H9 (cell line): ENCODE measurements at regions not wholly inside any gene's neighbourhood (a gene's known extent, or its start where the extent isn't known, plus 50 kb on each side); places are given as distances from the start of the nearest gene placed in this dataset.
"Not testable (repeated sequence)": the region's sequence is repeated elsewhere in the genome, so short reads cannot be mapped to it uniquely, and the experiment has no call there.

Source experiments
- DNase-seq: peaks from one replicate; pipeline ENCODE4 v3.0.0-alpha.2; 2017
- H2AFZ ChIP-seq: one replicate; pipeline ENCODE4 v1.6.1; 2013; ENCODE audit warnings: mild to moderate bottlenecking, low read length, control low read depth, moderate library complexity
- H2AK5ac ChIP-seq: 2 replicates; pipeline ENCODE4 v1.6.1; 2013; ENCODE audit warnings: low read length, control low read depth, mixed read lengths; ENCODE audit not compliant: insufficient read length
- H2BK120ac ChIP-seq: one replicate; pipeline ENCODE4 v1.6.1; 2013; ENCODE audit warnings: low read depth, mild to moderate bottlenecking, low read length, control low read depth, inconsistent platforms; ENCODE audit not compliant: poor library complexity, severe bottlenecking
- H2BK12ac ChIP-seq: 2 replicates; pipeline ENCODE4 v1.6.1; 2013; ENCODE audit warnings: low read length, control low read depth, mixed read lengths, low read depth; ENCODE audit not compliant: insufficient read length
- H2BK15ac ChIP-seq: 2 replicates; pipeline ENCODE4 v1.6.1; 2013; ENCODE audit warnings: low read depth, low read length, control low read depth
- H2BK20ac ChIP-seq: one replicate; pipeline ENCODE4 v1.6.1; 2013; ENCODE audit warnings: low read depth, mild to moderate bottlenecking, low read length, control low read depth, inconsistent platforms; ENCODE audit not compliant: poor library complexity, severe bottlenecking
- H2BK5ac ChIP-seq: 2 replicates; pipeline ENCODE4 v1.6.1; 2013; ENCODE audit warnings: low read length, control low read depth, mixed read lengths; ENCODE audit not compliant: insufficient read length
- H3K14ac ChIP-seq: 2 replicates; pipeline ENCODE4 v1.6.1; 2013; ENCODE audit warnings: low read length, control low read depth; ENCODE audit not compliant: insufficient read depth
- H3K18ac ChIP-seq: 2 replicates; pipeline ENCODE4 v1.6.1; 2013; ENCODE audit warnings: low read depth, mild to moderate bottlenecking, mixed read lengths, low read length, control low read depth; ENCODE audit not compliant: insufficient read length
- H3K23ac ChIP-seq: 2 replicates; pipeline ENCODE4 v1.6.1; 2013; ENCODE audit warnings: low read length, control low read depth, mixed read lengths, low read depth; ENCODE audit not compliant: insufficient read length
- H3K23me2 ChIP-seq: 2 replicates; pipeline ENCODE4 v1.6.1; 2013; ENCODE audit warnings: low read depth, mild to moderate bottlenecking, mixed read lengths, low read length, control low read depth; ENCODE audit not compliant: insufficient read length, poor library complexity, severe bottlenecking
- H3K27ac ChIP-seq: 2 replicates; pipeline ENCODE4 v1.5.1; 2013; ENCODE audit warnings: low read length, control low read depth, mixed read lengths, low read depth; ENCODE audit not compliant: insufficient read length
- H3K27me3 ChIP-seq: 2 replicates; pipeline ENCODE4 v1.6.1; 2013; ENCODE audit warnings: low read length, control low read depth, inconsistent platforms; ENCODE audit not compliant: insufficient read depth
- H3K4ac ChIP-seq: 2 replicates; pipeline ENCODE4 v1.6.1; 2013; ENCODE audit warnings: low read depth, mild to moderate bottlenecking, control low read depth, inconsistent platforms, low read length, moderate library complexity
- H3K4me1 ChIP-seq: 2 replicates; pipeline ENCODE4 v1.6.1; 2013; ENCODE audit warnings: low read length, control low read depth, inconsistent platforms; ENCODE audit not compliant: insufficient read depth
- H3K4me2 ChIP-seq: 2 replicates; pipeline ENCODE4 v1.6.1; 2013; ENCODE audit warnings: low read length, control low read depth, mixed read lengths; ENCODE audit not compliant: insufficient read length, insufficient read depth
- H3K56ac ChIP-seq: 2 replicates; pipeline ENCODE4 v1.6.1; 2013; ENCODE audit warnings: low read depth, mild to moderate bottlenecking, mixed read lengths, low read length, control low read depth; ENCODE audit not compliant: insufficient read length
- H3K79me1 ChIP-seq: 2 replicates; pipeline ENCODE4 v1.6.1; 2013; ENCODE audit warnings: low read depth, mild to moderate bottlenecking, moderate library complexity, low read length, control low read depth, inconsistent platforms; ENCODE audit not compliant: insufficient read depth, poor library complexity, severe bottlenecking
- H3K79me2 ChIP-seq: 2 replicates; pipeline ENCODE4 v1.6.1; 2013; ENCODE audit warnings: low read length, control low read depth, inconsistent platforms; ENCODE audit not compliant: insufficient read depth
- H3K9ac ChIP-seq: 2 replicates; pipeline ENCODE4 v1.6.1; 2013; ENCODE audit warnings: low read length, control low read depth, mixed read lengths; ENCODE audit not compliant: insufficient read length; ENCODE audit errors: extremely low read depth
- H3K9me3 ChIP-seq: one replicate; pipeline ENCODE4 v1.6.1; 2013; ENCODE audit warnings: low read depth, low read length, inconsistent platforms; ENCODE audit not compliant: control insufficient read depth
- H3T11ph ChIP-seq: one replicate; pipeline ENCODE4 v1.6.1; 2013; ENCODE audit warnings: mild to moderate bottlenecking, low read length, control low read depth, inconsistent platforms
- H4K20me1 ChIP-seq: one replicate; pipeline ENCODE4 v1.6.1; 2013; ENCODE audit not compliant: control insufficient read depth, insufficient read length, insufficient read depth
- H4K5ac ChIP-seq: 2 replicates; pipeline ENCODE4 v1.6.1; 2013; ENCODE audit warnings: low read depth, mild to moderate bottlenecking, mixed read lengths, low read length, control low read depth; ENCODE audit not compliant: insufficient read length
- H4K8ac ChIP-seq: replicated peaks from 2 replicates; pipeline ENCODE4 v1.6.1; 2013; ENCODE audit warnings: low read length, control low read depth, mixed read lengths, low read depth; ENCODE audit not compliant: insufficient read length
- H4K91ac ChIP-seq: 2 replicates; pipeline ENCODE4 v1.6.1; 2013; ENCODE audit warnings: low read depth, mild to moderate bottlenecking, moderate library complexity, mixed read lengths, low read length, control low read depth; ENCODE audit not compliant: insufficient read length
- H3K27ac Mint-ChIP-seq, 3 experiments: 2 replicates in 2 of 3; 3 replicates in 1 of 3; pipeline ENCODE4 v1.8.0; 2020 to 2021; ENCODE audit warnings: mixed read lengths in 3 of 3, mild to moderate bottlenecking in 1 of 3, moderate library complexity in 1 of 3
- H3K27me3 Mint-ChIP-seq: 2 replicates; pipeline ENCODE4 v1.8.0; 2021; ENCODE audit warnings: low read depth, mild to moderate bottlenecking, moderate library complexity, mixed read lengths
- H3K36me3 Mint-ChIP-seq, 3 experiments: 2 replicates in 2 of 3; 3 replicates in 1 of 3; pipeline ENCODE4 v1.8.0; 2020 to 2021; ENCODE audit warnings: low read depth in 3 of 3, mixed read lengths in 3 of 3; ENCODE audit not compliant: insufficient read depth in 1 of 3
- H3K4me1 Mint-ChIP-seq, 2 experiments: 2 replicates each; pipeline ENCODE4 v1.8.0; 2020; ENCODE audit warnings: mixed read lengths in 2 of 2
- H3K4me3 Mint-ChIP-seq, 2 experiments: 2 replicates in 1 of 2; 3 replicates in 1 of 2; pipeline ENCODE4 v1.8.0; 2020 to 2021; ENCODE audit warnings: mild to moderate bottlenecking in 2 of 2, mixed read lengths in 2 of 2, moderate library complexity in 1 of 2
- H3K9me3 Mint-ChIP-seq, 2 experiments: 2 replicates in 1 of 2; 3 replicates in 1 of 2; pipeline ENCODE4 v1.8.0; 2020; ENCODE audit warnings: mild to moderate bottlenecking in 2 of 2, mixed read lengths in 2 of 2, moderate library complexity in 1 of 2
- WGBS: extraction: QIAGEN DNeasy Blood & Tissue Kit; methylation state at CpG from one replicate; pipeline ENCODE4 v1.1.7; 2013; ENCODE audit warnings: missing lambda C conversion rate, low lambda C conversion rate, mixed read lengths; ENCODE audit not compliant: insufficient read length; ENCODE audit errors: extremely low coverage; 5-methylcytosine and 5-hydroxymethylcytosine counted together

GRCh38 chr6:51055316-51055715, 236.6 kb downstream of the TFAP2B start:
- not testable (repeated sequence) for H3K18ac ChIP-seq, H3T11ph ChIP-seq, H2BK5ac ChIP-seq, H3K9ac ChIP-seq, H3K56ac ChIP-seq, H3K36me3 Mint-ChIP-seq, H3K4me2 ChIP-seq, H4K5ac ChIP-seq, H4K20me1 ChIP-seq, H2BK20ac ChIP-seq, H3K27ac Mint-ChIP-seq, H2AFZ ChIP-seq, H3K79me2 ChIP-seq, H3K14ac ChIP-seq, H4K8ac ChIP-seq, H3K4ac ChIP-seq, H3K4me1 ChIP-seq, H3K27ac ChIP-seq, H3K4me1 Mint-ChIP-seq, H2BK12ac ChIP-seq, H3K23me2 ChIP-seq, H2AK5ac ChIP-seq, H3K4me3 Mint-ChIP-seq, H3K79me1 ChIP-seq, H2BK120ac ChIP-seq, DNase-seq, H3K23ac ChIP-seq, H3K27me3 Mint-ChIP-seq, H2BK15ac ChIP-seq, H4K91ac ChIP-seq, H3K27me3 ChIP-seq, H3K9me3 ChIP-seq
- peaks cover 6 to 12% of the 10 kb centered on the region in 2 experiments; a peak in 3 of 5 replicates for H3K9me3 Mint-ChIP-seq
- no CpG with 5 or more reads among the region's 2 CpGs for WGBS
